Mesothelial cell of epicardium (in vitro differentiated cells): ENCODE measurements at regions not wholly inside any gene's neighbourhood (a gene's known extent, or its start where the extent isn't known, plus 50 kb on each side); places are given as distances from the start of the nearest gene placed in this dataset.

Source experiments
- DNase-seq, 2 experiments: peaks; one replicate each; pipeline ENCODE4 v3.0.0; 2021; ENCODE audit warnings: low spot score in 2 of 2; ENCODE audit not compliant: unreplicated experiment in 2 of 2
- H3K27ac Mint-ChIP-seq: 2 replicates; pipeline ENCODE4 v1.8.0; 2021; ENCODE audit warnings: mixed read lengths
- H3K27me3 Mint-ChIP-seq: 2 replicates; pipeline ENCODE4 v1.8.0; 2021; ENCODE audit warnings: low read depth, mixed read lengths
- H3K36me3 Mint-ChIP-seq: 2 replicates; pipeline ENCODE4 v1.8.0; 2021; ENCODE audit warnings: mixed read lengths
- H3K4me1 Mint-ChIP-seq: 2 replicates; pipeline ENCODE4 v1.8.0; 2021; ENCODE audit warnings: mixed read lengths
- H3K4me3 Mint-ChIP-seq: 2 replicates; pipeline ENCODE4 v1.8.0; 2021; ENCODE audit warnings: mild to moderate bottlenecking, moderate library complexity, mixed read lengths
- H3K9me3 Mint-ChIP-seq: 2 replicates; pipeline ENCODE4 v1.8.0; 2021; ENCODE audit warnings: mixed read lengths
- CTCF ChIP-seq: fragments of 200-600 bp; sonication (generic); IDR thresholded peaks from one replicate; pipeline ENCODE4 v1.5.0; 2021; ENCODE audit warnings: antibody characterized with exemption; ENCODE audit not compliant: unreplicated experiment

- H3K9me3 Mint-ChIP-seq: peaks cover 2% of the 10 kb centered on the region
- TF ChIP-seq CTCF: no peak
- DNase-seq: no peak
- H3K4me3 Mint-ChIP-seq: no peak overlapping the region
- H3K4me1 Mint-ChIP-seq: no peaks in the 10 kb centered on the region
- H3K27me3 Mint-ChIP-seq: no peaks in the 10 kb centered on the region
- no peak overlapping the region for H3K27ac Mint-ChIP-seq
- H3K36me3 Mint-ChIP-seq: no peaks in the 10 kb centered on the region
These were observed 588.9 kb upstream of the TMEFF2 start for GRCh38 chr2:192783643-192784042.

- Mint-ChIP-seq H3K27me3 (no peaks in the 10 kb centered on the region), H3K4me3 (no peak overlapping the region), H3K36me3 (no peaks in the 10 kb centered on the region), H3K9me3 (peaks cover 5% of the 10 kb centered on the region), H3K4me1 (no peaks in the 10 kb centered on the region), H3K27ac (no peak overlapping the region)
- no peak for DNase-seq
- no peak for TF ChIP-seq CTCF
These were observed 580.9 kb upstream of the TMEFF2 start for GRCh38 chr2:192775459-192776262.

GRCh38 chr2:192775011-192775410 lies 580.3 kb upstream of the TMEFF2 start:
- DNase-seq: no peak
- Mint-ChIP-seq H3K4me3 (no peak overlapping the region), H3K27me3 (no peaks in the 10 kb centered on the region), H3K36me3 (no peaks in the 10 kb centered on the region), H3K9me3 (peaks cover 5% of the 10 kb centered on the region), H3K4me1 (no peaks in the 10 kb centered on the region), H3K27ac (no peak overlapping the region)
- no peak for TF ChIP-seq CTCF

- Mint-ChIP-seq H3K4me1 (no peaks in the 10 kb centered on the region), H3K9me3 (no peaks in the 10 kb centered on the region), H3K36me3 (no peaks in the 10 kb centered on the region), H3K4me3 (no peak overlapping the region), H3K27ac (no peak overlapping the region), H3K27me3 (no peaks in the 10 kb centered on the region)
- TF ChIP-seq CTCF: no peak
- DNase-seq: no peak
These were observed 578.3 kb upstream of the TMEFF2 start for GRCh38 chr2:192773044-192773443.

GRCh38 chr2:192749611-192750200 lies 555.0 kb upstream of the TMEFF2 start:
- no peak overlapping the region for H3K4me3 Mint-ChIP-seq
- H3K27ac Mint-ChIP-seq: no peak overlapping the region
- peaks cover 3% of the 10 kb centered on the region for H3K9me3 Mint-ChIP-seq
- DNase-seq: no peak
- no peaks in the 10 kb centered on the region for H3K36me3 Mint-ChIP-seq
- H3K4me1 Mint-ChIP-seq: peaks cover 5% of the 10 kb centered on the region
- H3K27me3 Mint-ChIP-seq: no peaks in the 10 kb centered on the region
- no peak for TF ChIP-seq CTCF
